HG02588 (cell line): ENCODE measurements at regions not wholly inside any gene's neighbourhood (a gene's known extent, or its start where the extent isn't known, plus 50 kb on each side); places are given as distances from the start of the nearest gene placed in this dataset.
"Not testable (repeated sequence)": the region's sequence is repeated elsewhere in the genome, so short reads cannot be mapped to it uniquely, and the experiment has no call there.

Source experiments
- ATAC-seq: cut with Tn5 transposase; IDR thresholded peaks from one replicate; pipeline ENCODE4 v1.9.1; 2021; ENCODE audit warnings: mild to moderate bottlenecking, moderate library complexity; ENCODE audit not compliant: unreplicated experiment

- ATAC-seq = no peak
Measured at GRCh38 chr4:152200511-152201333, 335.2 kb downstream of the FBXW7 start.

GRCh38 chr4:152197211-152197610 is 338.7 kb downstream of the FBXW7 start:
- no peak for ATAC-seq

- no peak for ATAC-seq
Measured at GRCh38 chr4:152195888-152196287, 340.0 kb downstream of the FBXW7 start.

GRCh38 chr4:152193059-152193458 is 342.8 kb downstream of the FBXW7 start:
- no peak for ATAC-seq

GRCh38 chr4:152190907-152191306 is 345.0 kb downstream of the FBXW7 start:
- ATAC-seq = no peak

GRCh38 chr4:152189451-152190179 is 346.3 kb downstream of the FBXW7 start:
- ATAC-seq = peak; percentile 63

- no peak for ATAC-seq
Measured at GRCh38 chr4:152188801-152189200, 347.1 kb downstream of the FBXW7 start.

- no peak for ATAC-seq
Measured at GRCh38 chr4:152187693-152188092, 348.2 kb downstream of the FBXW7 start.

GRCh38 chr4:152185786-152186550 is 349.9 kb downstream of the FBXW7 start:
- ATAC-seq = no peak

GRCh38 chr4:152181150-152181549 is 354.7 kb downstream of the FBXW7 start:
- no peak for ATAC-seq

GRCh38 chr4:152180369-152180768 is 355.5 kb downstream of the FBXW7 start:
- no peak for ATAC-seq

GRCh38 chr4:152177538-152177937 is 358.4 kb downstream of the FBXW7 start:
- not testable (repeated sequence) for ATAC-seq

GRCh38 chr4:152176627-152177214 is 359.2 kb downstream of the FBXW7 start:
- no peak for ATAC-seq

GRCh38 chr4:152175586-152175985 is 360.3 kb downstream of the FBXW7 start:
- no peak for ATAC-seq

GRCh38 chr4:152172146-152172545 is 363.7 kb downstream of the FBXW7 start:
- no peak for ATAC-seq

GRCh38 chr4:152171556-152171955 is 364.3 kb downstream of the FBXW7 start:
- ATAC-seq = no peak

GRCh38 chr4:152169683-152170082 is 366.2 kb downstream of the FBXW7 start:
- no peak for ATAC-seq

- no peak for ATAC-seq
Measured at GRCh38 chr4:152168987-152169616, 366.8 kb downstream of the FBXW7 start.

GRCh38 chr4:152166567-152166966 is 369.3 kb downstream of the FBXW7 start:
- ATAC-seq = no peak

GRCh38 chr4:152165846-152166245 is 370.0 kb downstream of the FBXW7 start:
- ATAC-seq = no peak

- no peak for ATAC-seq
Measured at GRCh38 chr4:152165146-152165545, 370.7 kb downstream of the FBXW7 start.
